Lower lobe of right lung (tissue), 2 donors: ENCODE measurements at regions not wholly inside any gene's neighbourhood (a gene's known extent, or its start where the extent isn't known, plus 50 kb on each side); places are given as distances from the start of the nearest gene placed in this dataset.

Experiments used
- ATAC-seq, 2 donors: fragments of 200-7000 bp; cut with Tn5 transposase; one replicate each; pipeline ENCODE4 v1.9.1; 2020 to 2022; ENCODE audit warnings: mild to moderate bottlenecking in 2 of 2, moderate library complexity in 2 of 2
- DNase-seq: peaks from one replicate; pipeline ENCODE4 v3.0.0-alpha.2; 2020
- H3K27ac ChIP-seq: fragments of 200-600 bp; one replicate; pipeline ENCODE4 v1.8.0; 2022
- H3K27me3 ChIP-seq: fragments of 200-600 bp; one replicate; pipeline ENCODE4 v1.8.0; 2022; ENCODE audit warnings: low read depth
- H3K36me3 ChIP-seq: fragments of 200-600 bp; one replicate; pipeline ENCODE4 v1.8.0; 2022; ENCODE audit warnings: mild to moderate bottlenecking
- H3K4me1 ChIP-seq: fragments of 200-600 bp; one replicate; pipeline ENCODE4 v1.8.0; 2022
- H3K4me3 ChIP-seq: fragments of 200-600 bp; one replicate; pipeline ENCODE4 v1.8.0; 2022; ENCODE audit warnings: mild to moderate bottlenecking
- H3K9me3 ChIP-seq: fragments of 200-600 bp; one replicate; pipeline ENCODE4 v1.8.0; 2022
- intact Hi-C: fragments of 100-400 bp; cut with DNase I; formaldehyde crosslinking; loops from one replicate; pipeline ENCODE4 v1.11.0; 2022
- TF ChIP-seq, protein P1 (sequence below): fragments of 200-600 bp; IDR thresholded peaks from one replicate; pipeline ENCODE4 v1.8.0; 2022; ENCODE audit warnings: antibody characterized with exemption, mild to moderate bottlenecking
- donor health status: DM: no; HTN: yes; CAD: no; lungs with severe emphysema.

DNA sequence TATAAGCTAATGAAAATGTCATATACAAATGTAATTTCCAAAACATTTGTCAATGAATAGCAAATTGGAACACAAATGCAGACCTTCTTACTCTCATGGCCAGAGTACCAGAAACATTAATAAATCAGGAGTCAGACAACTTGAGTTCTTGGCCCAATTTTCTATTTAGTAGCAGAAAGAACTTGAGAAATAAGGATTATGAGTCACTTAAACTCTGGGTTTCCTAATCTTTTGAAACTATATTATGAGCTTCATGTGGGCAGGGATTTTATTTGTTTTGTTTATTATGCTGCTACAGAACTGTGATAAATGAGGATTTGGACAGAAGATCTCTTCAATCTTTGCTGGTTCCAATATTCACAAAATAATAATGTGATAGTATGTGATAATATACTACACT is 686.7 kb downstream of the NR4A2 start:
- Histone ChIP-seq H3K4me3 (no peak overlapping the region), H3K36me3 (no peaks in the 10 kb centered on the region), H3K9me3 (no peaks in the 10 kb centered on the region), H3K27ac (no peak overlapping the region), H3K27me3 (no peaks in the 10 kb centered on the region), H3K4me1 (no peaks in the 10 kb centered on the region)
- DNase-seq (no peak), ATAC-seq (no peak)
- intact Hi-C loops, result no loop called here
- TF ChIP-seq, protein P1, sequence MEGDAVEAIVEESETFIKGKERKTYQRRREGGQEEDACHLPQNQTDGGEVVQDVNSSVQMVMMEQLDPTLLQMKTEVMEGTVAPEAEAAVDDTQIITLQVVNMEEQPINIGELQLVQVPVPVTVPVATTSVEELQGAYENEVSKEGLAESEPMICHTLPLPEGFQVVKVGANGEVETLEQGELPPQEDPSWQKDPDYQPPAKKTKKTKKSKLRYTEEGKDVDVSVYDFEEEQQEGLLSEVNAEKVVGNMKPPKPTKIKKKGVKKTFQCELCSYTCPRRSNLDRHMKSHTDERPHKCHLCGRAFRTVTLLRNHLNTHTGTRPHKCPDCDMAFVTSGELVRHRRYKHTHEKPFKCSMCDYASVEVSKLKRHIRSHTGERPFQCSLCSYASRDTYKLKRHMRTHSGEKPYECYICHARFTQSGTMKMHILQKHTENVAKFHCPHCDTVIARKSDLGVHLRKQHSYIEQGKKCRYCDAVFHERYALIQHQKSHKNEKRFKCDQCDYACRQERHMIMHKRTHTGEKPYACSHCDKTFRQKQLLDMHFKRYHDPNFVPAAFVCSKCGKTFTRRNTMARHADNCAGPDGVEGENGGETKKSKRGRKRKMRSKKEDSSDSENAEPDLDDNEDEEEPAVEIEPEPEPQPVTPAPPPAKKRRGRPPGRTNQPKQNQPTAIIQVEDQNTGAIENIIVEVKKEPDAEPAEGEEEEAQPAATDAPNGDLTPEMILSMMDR, result no peak

DNA sequence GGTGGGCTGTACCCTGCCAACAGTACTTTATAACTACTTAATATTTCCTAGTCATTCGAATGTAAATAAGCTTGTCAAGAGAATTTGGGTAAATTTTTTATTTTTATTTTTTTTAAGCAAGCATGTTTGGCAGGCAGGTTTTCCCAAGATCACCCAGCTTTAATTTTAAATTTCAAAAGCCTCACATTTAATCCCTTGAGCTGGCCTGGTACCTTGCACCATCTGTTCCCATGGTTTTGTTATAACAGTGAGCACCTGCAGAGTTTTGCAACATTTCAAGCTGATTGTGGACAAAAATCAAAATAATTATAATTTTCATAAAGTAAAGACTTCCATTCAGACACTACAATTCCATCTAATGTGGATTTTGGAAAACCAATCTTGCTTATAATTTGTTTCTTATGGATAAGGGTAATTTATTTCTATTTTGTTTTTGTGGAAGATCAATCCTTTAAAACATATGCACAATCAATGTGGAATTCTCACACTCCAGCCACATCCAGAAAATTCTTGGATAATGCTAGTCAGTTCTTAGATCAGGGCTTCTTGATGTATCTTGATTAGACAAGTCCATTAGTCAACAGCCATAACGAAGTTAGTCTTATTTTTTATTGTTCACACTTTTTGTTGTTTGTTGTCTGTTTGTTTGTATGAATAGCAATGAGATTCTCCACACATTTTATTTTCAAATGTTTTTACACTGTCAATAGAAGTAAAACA is 689.3 kb downstream of the NR4A2 start:
- no peak for DNase-seq
- no peaks in the 10 kb centered on the region for H3K36me3 ChIP-seq
- H3K9me3 ChIP-seq, result no peaks in the 10 kb centered on the region
- H3K4me1 ChIP-seq, result no peaks in the 10 kb centered on the region
- no peak overlapping the region for H3K27ac ChIP-seq
- no peak overlapping the region for H3K4me3 ChIP-seq
- TF ChIP-seq, protein P1, result no peak
- no peak for ATAC-seq
- intact Hi-C loops, result no loop called here
- H3K27me3 ChIP-seq, result no peaks in the 10 kb centered on the region

- DNase-seq, result no peak
- intact Hi-C loops, result no loop called here
- ATAC-seq, result peak; percentile 36 to 63
Measured at GRCh38 chr2:155633887-155634570, 698.5 kb downstream of the NR4A2 start.

GRCh38 chr2:155633060-155633839 is 699.3 kb downstream of the NR4A2 start:
- ATAC-seq (no peak), DNase-seq (no peak)
- TF ChIP-seq, protein P1, result no peak
- intact Hi-C loops, result no loop called here
- no peaks in the 10 kb centered on the region for H3K36me3 ChIP-seq
- H3K4me1 ChIP-seq, result no peaks in the 10 kb centered on the region
- no peak overlapping the region for H3K27ac ChIP-seq
- H3K27me3 ChIP-seq, result no peaks in the 10 kb centered on the region
- H3K9me3 ChIP-seq, result no peaks in the 10 kb centered on the region
- H3K4me3 ChIP-seq, result no peak overlapping the region

More at GRCh38 chr2:155633887-155634570, 698.5 kb downstream of the NR4A2 start:
- TF ChIP-seq, protein P1, result no peak
- Histone ChIP-seq H3K27ac (no peak overlapping the region), H3K4me3 (no peak overlapping the region), H3K36me3 (no peaks in the 10 kb centered on the region), H3K9me3 (no peaks in the 10 kb centered on the region), H3K4me1 (no peaks in the 10 kb centered on the region), H3K27me3 (no peaks in the 10 kb centered on the region)

DNA sequence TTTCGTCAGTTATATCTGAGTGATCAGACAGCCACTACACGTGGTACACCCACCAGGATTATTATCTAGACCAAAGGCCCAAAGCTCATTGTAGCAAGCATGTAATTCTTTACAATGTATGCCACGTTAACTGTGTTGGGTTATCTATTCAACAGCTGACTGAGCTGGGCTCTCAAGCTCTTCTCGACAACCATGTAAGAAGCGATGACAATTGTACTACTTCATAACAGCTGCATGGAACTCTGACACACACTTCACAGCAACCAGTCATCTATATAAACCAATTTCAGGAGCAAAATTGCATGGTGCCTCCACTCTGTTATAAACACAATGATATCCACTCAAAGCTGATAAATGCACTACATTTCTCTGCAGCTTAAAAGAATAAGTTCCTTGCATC is 701.8 kb downstream of the NR4A2 start:
- TF ChIP-seq, protein P1, result no peak
- H3K27ac ChIP-seq, result no peak overlapping the region
- no peaks in the 10 kb centered on the region for H3K27me3 ChIP-seq
- intact Hi-C loops, result no loop called here
- no peak for DNase-seq
- H3K4me1 ChIP-seq, result no peaks in the 10 kb centered on the region
- H3K4me3 ChIP-seq, result no peak overlapping the region
- H3K36me3 ChIP-seq, result no peaks in the 10 kb centered on the region
- no peaks in the 10 kb centered on the region for H3K9me3 ChIP-seq
- no peak for ATAC-seq
